A549 (cell line): ENCODE measurements at regions not wholly inside any gene's neighbourhood (a gene's known extent, or its start where the extent isn't known, plus 50 kb on each side); places are given as distances from the start of the nearest gene placed in this dataset.
"Not testable (repeated sequence)": the region's sequence is repeated elsewhere in the genome, so short reads cannot be mapped to it uniquely, and the experiment has no call there.

Source experiments
- ATAC-seq, 2 experiments: fragments of 200-7000 bp in 1 of 2; fragments of >200 bp in 1 of 2; cut with Nextera tagmentation in 1 of 2; cut with Tn5 transposase in 1 of 2; 3 replicates each; pipeline versions ENCODE4 v1.8.0 to v1.9.1; 2018 to 2020; ENCODE audit warnings: mild to moderate bottlenecking in 1 of 2, moderate library complexity in 1 of 2
- CTCF ChIA-PET: fragments of 300-600 bp; sonication (Branson Sonifier 250); formaldehyde crosslinking; extraction: SDS; loops from one replicate; lab custom pipeline; 2021; ENCODE audit warnings: antibody characterized with exemption, inconsistent platforms; lab: Yijun Ruan, JAX
- POLR2A ChIA-PET: fragments of 350-600 bp; formaldehyde crosslinking; extraction: SDS; loops from one replicate; lab custom pipeline; 2021; ENCODE audit warnings: antibody characterized with exemption, inconsistent platforms; lab: Yijun Ruan, JAX
- DNase-seq, 2 experiments: peaks; one replicate each; pipeline versions ENCODE4 v3.0.0 to v3.0.0-alpha.2; 2011 to 2016; ENCODE audit warnings: low read depth in 1 of 2, low spot score in 1 of 2
- FAIRE-seq: peaks from 2 replicates; lab custom pipeline; 2011; peaks lifted over from hg19 to GRCh38; lab: Jason Lieb, UNC
- H3K27ac ChIP-seq, 2 experiments: fragments of >200 bp; sonication (Bioruptor Twin); formaldehyde crosslinking; 3 replicates each; pipeline ENCODE4 v1.5.1; 2016 to 2017
- H3K4me1 ChIP-seq: fragments of >200 bp; sonication (Bioruptor Twin); formaldehyde crosslinking; 3 replicates; pipeline ENCODE4 v1.6.1; 2016
- H3K4me2 ChIP-seq: fragments of >200 bp; sonication (Bioruptor Twin); formaldehyde crosslinking; 3 replicates; pipeline ENCODE4 v1.6.1; 2016
- H3K4me3 ChIP-seq: fragments of >200 bp; sonication (Bioruptor Twin); formaldehyde crosslinking; 3 replicates; pipeline ENCODE4 v1.5.1; 2016
- H3K9me3 ChIP-seq: fragments of >200 bp; sonication (Bioruptor Twin); formaldehyde crosslinking; 3 replicates; pipeline ENCODE4 v1.6.1; 2016
- BCL3 ChIP-seq: fragments of >200 bp; sonication (Bioruptor Twin); formaldehyde crosslinking; IDR thresholded peaks from 3 replicates; pipeline ENCODE4 v1.6.1; 2016
- CEBPB ChIP-seq, 2 experiments: fragments of >200 bp in 1 of 2; sonication (Bioruptor Twin) in 1 of 2; formaldehyde crosslinking in 1 of 2; IDR thresholded peaks; 2 replicates each; pipeline ENCODE4 v1.6.1; 2012 to 2016
- CHD2 ChIP-seq: fragments of 150-350 bp; IDR thresholded peaks from 2 replicates; pipeline ENCODE4 v1.6.1; 2014; ENCODE audit warnings: low read length; ENCODE audit not compliant: partially characterized antibody
- CHD4 ChIP-seq: fragments of 200-600 bp; sonication (generic); IDR thresholded peaks from 2 replicates; pipeline ENCODE4 v1.6.1; 2016; ENCODE audit warnings: antibody characterized with exemption, mild to moderate bottlenecking, borderline replicate concordance
- E2F6 ChIP-seq: IDR thresholded peaks from 2 replicates; pipeline ENCODE4 v1.6.1; 2012; ENCODE audit warnings: low read depth, borderline replicate concordance
- EHMT2 ChIP-seq: fragments of 200-600 bp; sonication (generic); IDR thresholded peaks from 2 replicates; pipeline ENCODE4 v1.6.1; 2016; ENCODE audit warnings: antibody characterized with exemption, low read depth, mild to moderate bottlenecking, moderate library complexity
- EP300 ChIP-seq, 2 experiments: fragments of >200 bp; sonication (Bioruptor Twin); formaldehyde crosslinking; IDR thresholded peaks; 2 replicates in 1 of 2; 3 replicates in 1 of 2; pipeline ENCODE4 v1.6.1; 2016 to 2017
- FOSB ChIP-seq: fragments of 250-450 bp; sonication (Bioruptor Pico); IDR thresholded peaks from 2 replicates; pipeline ENCODE4 v1.5.0; 2020; ENCODE audit warnings: mild to moderate bottlenecking, moderate library complexity
- HDAC2 ChIP-seq: fragments of 200-600 bp; sonication (generic); IDR thresholded peaks from 2 replicates; pipeline ENCODE4 v1.6.1; 2016
- HOXB13 ChIP-seq: fragments of 250-450 bp; sonication (Bioruptor Pico); IDR thresholded peaks from 2 replicates; pipeline ENCODE4 v1.5.0; 2020; ENCODE audit warnings: low read depth, mild to moderate bottlenecking, moderate library complexity
- JUNB ChIP-seq: fragments of >200 bp; sonication (Bioruptor Twin); formaldehyde crosslinking; IDR thresholded peaks from 2 replicates; pipeline ENCODE4 v1.6.1; 2016
- KDM1A ChIP-seq: fragments of 200-600 bp; sonication (generic); IDR thresholded peaks from 2 replicates; pipeline ENCODE4 v1.6.1; 2016; ENCODE audit warnings: low read depth, mild to moderate bottlenecking
- MAZ ChIP-seq: fragments of 150-350 bp; IDR thresholded peaks from 2 replicates; pipeline ENCODE4 v1.6.1; 2014; ENCODE audit warnings: antibody characterized with exemption, low read depth, low read length, borderline replicate concordance
- NPAS2 ChIP-seq: fragments of 250-450 bp; sonication (Bioruptor Pico); IDR thresholded peaks from 2 replicates; pipeline ENCODE4 v1.8.0; 2022; ENCODE audit warnings: mild to moderate bottlenecking, moderate library complexity, borderline replicate concordance
- POLR2AphosphoS2 ChIP-seq: conservative IDR thresholded peaks from 2 replicates; pipeline ENCODE4 v1.6.1; 2012; ENCODE audit warnings: low read length, improper control_type of control experiment, inconsistent platforms
- RAD21 ChIP-seq, 2 experiments: fragments of >200 bp in 1 of 2; sonication (Bioruptor Twin) in 1 of 2; formaldehyde crosslinking in 1 of 2; IDR thresholded peaks in 1 of 2; conservative IDR thresholded peaks in 1 of 2; 2 replicates in 1 of 2; 3 replicates in 1 of 2; pipeline ENCODE4 v1.6.1; 2012 to 2018; ENCODE audit warnings: inconsistent platforms in 1 of 2
- RARB ChIP-seq: fragments of 250-450 bp; sonication (Bioruptor Pico); IDR thresholded peaks from 2 replicates; pipeline ENCODE4 v1.8.0; 2021; ENCODE audit warnings: mild to moderate bottlenecking, moderate library complexity
- RNF2 ChIP-seq: fragments of 200-600 bp; sonication (generic); IDR thresholded peaks from 2 replicates; pipeline ENCODE4 v1.6.1; 2016; ENCODE audit warnings: low read depth, mild to moderate bottlenecking, antibody characterized with exemption, moderate library complexity, borderline replicate concordance
- SREBF2 ChIP-seq: fragments of 450-650 bp; IDR thresholded peaks from 2 replicates; pipeline ENCODE4 v1.6.1; 2014; ENCODE audit warnings: mild to moderate bottlenecking, moderate library complexity
- ZSCAN20 ChIP-seq: fragments of 250-450 bp; sonication (Bioruptor Pico); IDR thresholded peaks from 2 replicates; pipeline ENCODE4 v1.8.0; 2022; ENCODE audit warnings: mild to moderate bottlenecking, moderate library complexity
- WGBS: methylation state at CpG from one replicate; pipeline ENCODE4 v1.1.6; 2017; ENCODE audit errors: missing lambda C conversion rate; 5-methylcytosine and 5-hydroxymethylcytosine counted together
- TF ChIP-seq, protein P1 (sequence below): fragments of 250-450 bp; sonication (Bioruptor Pico); IDR thresholded peaks from 2 replicates; pipeline ENCODE4 v1.5.0; 2021; ENCODE audit warnings: mild to moderate bottlenecking, moderate library complexity, borderline replicate concordance

DNA sequence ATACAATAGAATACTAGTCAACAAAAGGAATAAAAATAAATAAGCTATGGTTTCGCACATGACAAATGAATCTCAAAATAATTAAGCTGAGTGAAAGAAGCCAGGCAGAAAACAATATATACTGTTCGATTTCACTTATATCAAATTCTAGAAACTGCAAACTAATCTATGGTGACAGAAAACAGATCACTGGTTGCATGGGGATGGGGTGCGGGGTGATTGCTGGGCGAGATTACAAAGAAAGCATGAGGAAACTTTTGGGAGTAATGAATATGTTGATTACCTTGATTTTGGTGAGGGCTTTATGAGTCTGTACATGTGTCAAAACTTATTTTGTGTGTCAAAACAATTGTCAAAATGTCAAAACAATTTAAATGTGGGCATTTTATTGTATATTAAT is 135.6 kb downstream of the GPR85 start:
- FAIRE-seq (no peak), ATAC-seq (no peak), DNase-seq (no peak)
- 19% methylated on average over 4 of the region's 4 CpGs for WGBS
- H3K4me2 ChIP-seq = no peak overlapping the region
- ChIA-PET CTCF (no interaction called here), POLR2A (no interaction called here)
- H3K4me1 ChIP-seq = no peaks in the 10 kb centered on the region
- TF ChIP-seq E2F6 (no peak), RARB (no peak), CHD4 (no peak), JUNB (no peak), SREBF2 (no peak), RAD21 (conservative IDR thresholded peaks at IDR 0.05 in 1 of 2, IDR thresholded peaks at IDR 0.05 in 1 of 2) (no peak)
- H3K9me3 ChIP-seq = no peaks in the 10 kb centered on the region
- no peak overlapping the region for H3K4me3 ChIP-seq
- H3K27ac ChIP-seq = no peak overlapping the region

GRCh38 chr7:112949682-112950081 is 136.9 kb downstream of the GPR85 start:
- POLR2A ChIA-PET, H3K4me2 ChIP-seq, ATAC-seq, H3K4me3 ChIP-seq, H3K27ac ChIP-seq, FAIRE-seq, DNase-seq, H3K9me3 ChIP-seq, H3K4me1 ChIP-seq: not testable (repeated sequence)
- 14% methylated on average over 4 of the region's 4 CpGs for WGBS
- CTCF ChIA-PET = interaction anchor here (0.7 kb wide), 1 partner anchor 23 kb away, joined by 3 read pairs; no protein-coding TSS in a partner anchor

DNA sequence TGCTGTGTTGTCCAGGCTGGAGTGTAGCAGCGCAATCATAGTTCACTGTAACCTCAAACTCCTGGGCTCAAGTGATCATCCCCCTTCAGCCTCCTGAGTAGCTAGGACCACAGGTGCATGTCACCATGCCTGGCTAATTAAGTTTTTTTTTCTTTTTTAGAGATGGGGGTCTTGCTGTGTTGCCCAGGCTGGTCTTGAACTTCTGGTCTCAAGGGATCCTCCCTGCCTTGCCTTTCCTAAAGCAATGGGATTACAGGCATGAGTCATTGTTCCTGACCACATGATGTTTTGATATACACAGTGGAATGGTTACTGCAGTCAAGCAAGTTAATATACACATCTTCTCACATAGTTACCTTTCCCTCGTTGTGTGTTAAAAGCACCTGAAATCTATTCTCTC is 140.3 kb downstream of the GPR85 start:
- no peak for ATAC-seq
- no peak for DNase-seq
- Histone ChIP-seq H3K27ac (no peak overlapping the region), H3K4me3 (no peak overlapping the region), H3K4me2 (no peak overlapping the region), H3K9me3 (no peaks in the 10 kb centered on the region), H3K4me1 (no peaks in the 10 kb centered on the region)
- 31% methylated on average over 2 of the region's 2 CpGs for WGBS
- TF ChIP-seq E2F6 (no peak), HDAC2 (no peak)
- TF ChIP-seq, protein P1, sequence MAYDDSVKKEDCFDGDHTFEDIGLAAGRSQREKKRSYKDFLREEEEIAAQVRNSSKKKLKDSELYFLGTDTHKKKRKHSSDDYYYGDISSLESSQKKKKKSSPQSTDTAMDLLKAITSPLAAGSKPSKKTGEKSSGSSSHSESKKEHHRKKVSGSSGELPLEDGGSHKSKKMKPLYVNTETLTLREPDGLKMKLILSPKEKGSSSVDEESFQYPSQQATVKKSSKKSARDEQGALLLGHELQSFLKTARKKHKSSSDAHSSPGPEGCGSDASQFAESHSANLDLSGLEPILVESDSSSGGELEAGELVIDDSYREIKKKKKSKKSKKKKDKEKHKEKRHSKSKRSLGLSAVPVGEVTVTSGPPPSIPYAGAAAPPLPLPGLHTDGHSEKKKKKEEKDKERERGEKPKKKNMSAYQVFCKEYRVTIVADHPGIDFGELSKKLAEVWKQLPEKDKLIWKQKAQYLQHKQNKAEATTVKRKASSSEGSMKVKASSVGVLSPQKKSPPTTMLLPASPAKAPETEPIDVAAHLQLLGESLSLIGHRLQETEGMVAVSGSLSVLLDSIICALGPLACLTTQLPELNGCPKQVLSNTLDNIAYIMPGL (CRISPR knock-in tag) = no peak
- ChIA-PET POLR2A (no interaction called here), CTCF (no interaction called here)
- FAIRE-seq = no peak

- Histone ChIP-seq H3K9me3 (no peaks in the 10 kb centered on the region), H3K27ac (no peak overlapping the region), H3K4me3 (no peak overlapping the region), H3K4me2 (no peak overlapping the region), H3K4me1 (0 out of 3 replicates have a peak, but pooled peaks cover 3% of the 10 kb centered on the region)
- no peak for DNase-seq
- POLR2A ChIA-PET = no interaction called here
- 22% methylated on average over 3 of the region's 3 CpGs for WGBS
- TF ChIP-seq CHD2 = no peak
- TF ChIP-seq EHMT2 = no peak
- no peak for TF ChIP-seq ZSCAN20 (CRISPR knock-in tag)
- ATAC-seq = no peak
- CTCF ChIA-PET = no interaction called here
- no peak for FAIRE-seq
These were observed 141.6 kb downstream of the GPR85 start for GRCh38 chr7:112945046-112945445.

DNA sequence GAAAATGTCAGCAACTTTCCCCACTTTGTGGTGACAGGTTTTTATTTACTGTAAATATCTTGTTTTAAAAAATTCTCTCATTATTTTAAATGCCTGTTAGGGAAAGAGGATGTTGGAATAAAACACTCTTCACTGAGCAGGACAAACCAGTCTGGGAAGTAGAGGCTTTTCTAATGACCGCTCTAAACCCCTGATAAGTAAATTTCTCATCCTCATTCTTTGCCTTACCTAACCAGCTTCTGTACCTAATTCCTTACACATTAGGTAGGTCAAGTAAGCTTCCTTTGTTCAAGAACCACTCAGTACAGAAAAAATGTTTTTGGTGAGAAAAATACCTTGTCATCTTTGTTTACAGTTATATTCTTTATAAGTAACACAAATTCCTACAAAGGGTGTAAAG is 143.6 kb downstream of the GPR85 start:
- no peak overlapping the region for H3K27ac ChIP-seq
- H3K4me3 ChIP-seq = no peak overlapping the region
- no peaks in the 10 kb centered on the region for H3K9me3 ChIP-seq
- ChIA-PET CTCF (no interaction called here), POLR2A (no interaction called here)
- FAIRE-seq = no peak
- no peak overlapping the region for H3K4me2 ChIP-seq
- H3K4me1 ChIP-seq = peaks cover 10% of the 10 kb centered on the region; the same call in 2 of the 3 replicates
- ATAC-seq = no peak
- 68% methylated on average over 1 of the region's 1 CpG for WGBS
- no peak for DNase-seq
- TF ChIP-seq EP300 (IDR thresholded peaks at IDR 0.05) = no peak
- no peak for TF ChIP-seq RNF2
- no peak for TF ChIP-seq EHMT2
- no peak for TF ChIP-seq E2F6
- TF ChIP-seq POLR2AphosphoS2 = no peak
- no peak for TF ChIP-seq BCL3
- no peak for TF ChIP-seq NPAS2 (CRISPR knock-in tag)
- no peak for TF ChIP-seq MAZ
- TF ChIP-seq HOXB13 (CRISPR knock-in tag) = no peak
- TF ChIP-seq CEBPB (IDR thresholded peaks at IDR 0.05) = no peak
- TF ChIP-seq FOSB (CRISPR knock-in tag) = no peak
- no peak for TF ChIP-seq KDM1A
